ENCODE measurements at regions not wholly inside any gene's neighbourhood (a gene's known extent, or its start where the extent isn't known, plus 50 kb on each side); places are given as distances from the start of the nearest gene placed in this dataset.

DNA sequence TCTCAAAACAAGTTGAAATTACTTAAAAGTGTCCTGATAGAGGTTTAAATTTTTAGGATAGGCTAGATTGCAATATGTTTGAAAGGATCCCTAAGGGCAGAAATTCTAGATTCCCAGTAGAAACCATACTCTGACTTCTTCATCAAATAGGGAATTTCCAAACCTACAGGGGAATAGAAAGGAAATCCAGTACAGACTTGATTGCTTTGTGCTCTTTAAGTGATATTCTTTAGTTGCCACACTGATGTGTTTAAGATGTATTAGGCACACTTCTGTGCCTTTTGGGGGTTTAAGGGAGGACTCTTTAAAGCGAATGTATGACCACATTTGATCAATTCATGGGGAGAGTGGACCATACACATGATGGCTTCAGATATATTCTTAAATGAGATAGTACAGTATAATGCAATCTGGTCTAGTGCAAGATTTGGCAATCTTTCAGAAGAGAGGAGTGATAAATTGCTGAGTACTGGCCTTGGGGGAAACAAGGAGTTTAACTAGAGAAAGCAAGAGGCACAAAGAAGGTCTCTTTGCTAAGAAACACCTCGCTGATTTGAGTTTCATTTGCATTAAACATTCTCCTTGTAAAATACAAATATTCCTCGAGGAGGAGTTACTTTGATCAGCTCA lies 268.8 kb upstream of the NR5A2 start:
- Histone ChIP-seq H3K27me3 (ENCODE audit: insufficient read depth, poor library complexity, severe bottlenecking) (no peaks in the 10 kb centered on the region), H3K27ac (replicated peaks) (no peak overlapping the region)

DNA sequence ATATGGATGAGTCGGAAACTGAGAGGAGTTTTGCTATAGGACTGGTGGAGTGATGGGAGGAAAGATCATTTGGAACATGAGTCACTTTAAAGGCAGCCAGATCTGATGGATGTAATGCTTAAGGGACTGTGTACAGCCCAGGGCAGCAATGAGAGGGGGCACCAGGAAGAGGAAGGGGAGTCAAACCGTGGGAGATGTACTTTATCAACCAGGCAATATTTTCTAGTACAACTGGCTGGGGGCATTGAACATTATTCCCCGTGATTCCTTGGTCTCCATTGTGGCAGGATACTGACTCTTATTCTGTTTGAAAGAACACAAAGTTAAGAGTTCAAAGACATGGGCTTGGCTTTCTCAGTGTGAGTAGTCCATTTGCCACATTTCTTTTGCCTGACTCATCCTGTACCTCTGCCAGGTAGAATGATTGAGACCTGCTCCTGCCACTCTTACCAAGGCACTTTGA lies 268.2 kb upstream of the NR5A2 start:
- Histone ChIP-seq H3K27me3 (ENCODE audit: insufficient read depth, poor library complexity, severe bottlenecking) (no peaks in the 10 kb centered on the region), H3K27ac (replicated peaks) (no peak overlapping the region), H3K4me3 (replicated peaks; ENCODE audit: insufficient read depth, low read length) (no peak overlapping the region)
- DNase-seq (ENCODE audit: low read depth in 1 of 2, low spot score in 1 of 2): no peak
- TF ChIP-seq REST (IDR thresholded peaks at IDR 0.05; ENCODE audit: insufficient replicate concordance, low read depth) (no peak), GABPA (IDR thresholded peaks at IDR 0.05; ENCODE audit: low read depth) (no peak), POLR2AphosphoS5 (IDR thresholded peaks at IDR 0.05; ENCODE audit: low read depth) (no peak), SPI1 (IDR thresholded peaks at IDR 0.05; ENCODE audit: borderline replicate concordance, low read depth) (no peak)
- TF ChIP-seq, protein P1, sequence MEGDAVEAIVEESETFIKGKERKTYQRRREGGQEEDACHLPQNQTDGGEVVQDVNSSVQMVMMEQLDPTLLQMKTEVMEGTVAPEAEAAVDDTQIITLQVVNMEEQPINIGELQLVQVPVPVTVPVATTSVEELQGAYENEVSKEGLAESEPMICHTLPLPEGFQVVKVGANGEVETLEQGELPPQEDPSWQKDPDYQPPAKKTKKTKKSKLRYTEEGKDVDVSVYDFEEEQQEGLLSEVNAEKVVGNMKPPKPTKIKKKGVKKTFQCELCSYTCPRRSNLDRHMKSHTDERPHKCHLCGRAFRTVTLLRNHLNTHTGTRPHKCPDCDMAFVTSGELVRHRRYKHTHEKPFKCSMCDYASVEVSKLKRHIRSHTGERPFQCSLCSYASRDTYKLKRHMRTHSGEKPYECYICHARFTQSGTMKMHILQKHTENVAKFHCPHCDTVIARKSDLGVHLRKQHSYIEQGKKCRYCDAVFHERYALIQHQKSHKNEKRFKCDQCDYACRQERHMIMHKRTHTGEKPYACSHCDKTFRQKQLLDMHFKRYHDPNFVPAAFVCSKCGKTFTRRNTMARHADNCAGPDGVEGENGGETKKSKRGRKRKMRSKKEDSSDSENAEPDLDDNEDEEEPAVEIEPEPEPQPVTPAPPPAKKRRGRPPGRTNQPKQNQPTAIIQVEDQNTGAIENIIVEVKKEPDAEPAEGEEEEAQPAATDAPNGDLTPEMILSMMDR (IDR thresholded peaks at IDR 0.05; ENCODE audit: insufficient read depth, low read length): no peak

More for the DNA sequence above, 268.8 kb upstream of the NR5A2 start:
- DNase-seq (ENCODE audit: low read depth in 1 of 2, low spot score in 1 of 2): no peak
- no peak for TF ChIP-seq POLR2AphosphoS5 (IDR thresholded peaks at IDR 0.05; ENCODE audit: low read depth)
- TF ChIP-seq, protein P1 (IDR thresholded peaks at IDR 0.05; ENCODE audit: insufficient read depth, low read length): no peak
- no peak for TF ChIP-seq GABPA (IDR thresholded peaks at IDR 0.05; ENCODE audit: low read depth)
- TF ChIP-seq REST (IDR thresholded peaks at IDR 0.05; ENCODE audit: insufficient replicate concordance, low read depth): no peak
- TF ChIP-seq SPI1 (IDR thresholded peaks at IDR 0.05; ENCODE audit: borderline replicate concordance, low read depth): no peak
- no peak overlapping the region for H3K4me3 ChIP-seq (replicated peaks; ENCODE audit: insufficient read depth, low read length)

- TF ChIP-seq SPI1 (IDR thresholded peaks at IDR 0.05; ENCODE audit: borderline replicate concordance, low read depth): no peak
- no peak for TF ChIP-seq REST (IDR thresholded peaks at IDR 0.05; ENCODE audit: insufficient replicate concordance, low read depth)
- TF ChIP-seq GABPA (IDR thresholded peaks at IDR 0.05; ENCODE audit: low read depth): no peak
- TF ChIP-seq POLR2AphosphoS5 (IDR thresholded peaks at IDR 0.05; ENCODE audit: low read depth): no peak
- TF ChIP-seq, protein P1 (IDR thresholded peaks at IDR 0.05; ENCODE audit: insufficient read depth, low read length): no peak
- H3K27me3 ChIP-seq (ENCODE audit: insufficient read depth, poor library complexity, severe bottlenecking): no peaks in the 10 kb centered on the region
- no peak for DNase-seq (ENCODE audit: low read depth in 1 of 2, low spot score in 1 of 2)
- no peak overlapping the region for H3K4me3 ChIP-seq (replicated peaks; ENCODE audit: insufficient read depth, low read length)
- H3K27ac ChIP-seq (replicated peaks): no peak overlapping the region
These were observed 264.9 kb upstream of the NR5A2 start for GRCh38 chr1:199762572-199762971.

Measured in HL-60 (cell line).